ENCODE measurements at regions not wholly inside any gene's neighbourhood (a gene's known extent, or its start where the extent isn't known, plus 50 kb on each side); places are given as distances from the start of the nearest gene placed in this dataset.
"Not testable (repeated sequence)": the region's sequence is repeated elsewhere in the genome, so short reads cannot be mapped to it uniquely, and the experiment has no call there.

DNA sequence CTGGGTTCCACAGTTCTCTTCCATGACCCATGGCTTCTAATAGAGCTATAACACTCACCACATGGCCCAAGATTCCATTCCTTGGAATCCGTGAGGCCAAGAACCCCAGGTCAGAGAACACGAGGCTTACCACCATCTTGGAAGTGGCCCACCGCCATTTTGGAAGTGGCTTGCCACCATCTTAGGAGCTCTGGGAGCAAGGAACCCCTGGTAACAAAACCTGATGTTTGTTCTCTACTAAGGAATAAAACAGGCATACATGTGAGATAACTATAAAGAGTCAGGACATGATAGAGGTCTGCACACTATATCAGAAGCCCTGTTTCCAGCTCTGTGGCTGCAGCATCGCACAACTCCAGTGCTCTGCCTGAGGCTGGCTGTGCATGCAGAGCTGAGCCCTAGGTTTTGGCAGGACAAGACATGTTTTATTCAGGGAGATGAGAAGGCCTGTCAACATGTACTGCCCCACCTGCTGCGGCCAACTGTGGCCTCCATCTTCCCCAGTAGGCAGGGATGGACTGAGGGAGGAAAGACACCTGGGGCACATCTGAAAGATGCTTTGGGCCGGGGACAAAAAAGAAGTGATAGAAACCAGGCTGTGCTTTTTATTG, 344.9 kb downstream of the DAD1 start:
- intact Hi-C loops (cut with micrococcal nuclease; ENCODE audit: unreplicated experiment) = no loop called here
- Histone ChIP-seq H3K36me3 (ENCODE audit: low read depth) (no peaks in the 10 kb centered on the region), H3K9me2 (ENCODE audit: insufficient read depth) (no peaks in the 10 kb centered on the region), H4K20me1 (ENCODE audit: insufficient read depth) (no peaks in the 10 kb centered on the region), H3K79me2 (ENCODE audit: low read depth) (no peaks in the 10 kb centered on the region), H3K4me3 (no peak overlapping the region), H3K4me2 (no peak overlapping the region), H3F3A (ENCODE audit: insufficient read depth, low read depth) (no peaks in the 10 kb centered on the region; the same call in 1 of the 2 replicates), H3K4me1 (replicated peaks; ENCODE audit: insufficient read depth) (0 out of 2 replicates have a peak, but pooled peaks cover 3% of the 10 kb centered on the region), H2AFZ (no peak overlapping the region), H3K27ac (no peak overlapping the region), H3K9me3 (ENCODE audit: insufficient read depth, low read depth) (no peaks in the 10 kb centered on the region), H3K27me3 (ENCODE audit: insufficient read depth, low read depth) (no peaks in the 10 kb centered on the region)
- CTCF ChIA-PET = no interaction called here
- POLR2A ChIA-PET (ENCODE audit: unreplicated experiment) = no interaction called here
- TF ChIP-seq EZH2 (IDR thresholded peaks at IDR 0.05; ENCODE audit: low read depth) = no peak
- TF ChIP-seq, protein P1, sequence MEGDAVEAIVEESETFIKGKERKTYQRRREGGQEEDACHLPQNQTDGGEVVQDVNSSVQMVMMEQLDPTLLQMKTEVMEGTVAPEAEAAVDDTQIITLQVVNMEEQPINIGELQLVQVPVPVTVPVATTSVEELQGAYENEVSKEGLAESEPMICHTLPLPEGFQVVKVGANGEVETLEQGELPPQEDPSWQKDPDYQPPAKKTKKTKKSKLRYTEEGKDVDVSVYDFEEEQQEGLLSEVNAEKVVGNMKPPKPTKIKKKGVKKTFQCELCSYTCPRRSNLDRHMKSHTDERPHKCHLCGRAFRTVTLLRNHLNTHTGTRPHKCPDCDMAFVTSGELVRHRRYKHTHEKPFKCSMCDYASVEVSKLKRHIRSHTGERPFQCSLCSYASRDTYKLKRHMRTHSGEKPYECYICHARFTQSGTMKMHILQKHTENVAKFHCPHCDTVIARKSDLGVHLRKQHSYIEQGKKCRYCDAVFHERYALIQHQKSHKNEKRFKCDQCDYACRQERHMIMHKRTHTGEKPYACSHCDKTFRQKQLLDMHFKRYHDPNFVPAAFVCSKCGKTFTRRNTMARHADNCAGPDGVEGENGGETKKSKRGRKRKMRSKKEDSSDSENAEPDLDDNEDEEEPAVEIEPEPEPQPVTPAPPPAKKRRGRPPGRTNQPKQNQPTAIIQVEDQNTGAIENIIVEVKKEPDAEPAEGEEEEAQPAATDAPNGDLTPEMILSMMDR (conservative IDR thresholded peaks at IDR 0.05) = no peak
- DNase-seq = no peak
- BruUV-seq (replicated peaks) = no TSS peak

DNA sequence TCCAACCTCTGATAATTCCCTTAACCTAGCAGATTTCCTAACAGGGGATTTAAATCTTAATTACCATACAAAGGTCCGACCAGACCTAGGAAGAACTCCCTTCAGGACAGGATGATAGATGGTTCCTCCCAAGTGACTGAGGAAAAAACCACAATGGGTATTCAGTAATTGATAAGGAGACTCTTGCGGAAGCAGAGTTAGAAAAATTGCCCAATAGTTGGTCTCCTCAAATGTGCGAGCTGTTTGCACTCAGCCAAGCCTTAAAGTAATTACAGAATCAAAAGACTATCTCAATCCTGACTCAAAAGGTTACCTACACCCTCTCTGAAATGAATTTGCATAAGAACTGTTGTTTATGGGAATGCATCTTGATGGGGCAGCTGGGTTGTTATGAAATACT, 350.7 kb downstream of the DAD1 start:
- H2AFZ ChIP-seq; H3K27me3 ChIP-seq (ENCODE audit: insufficient read depth, low read depth); intact Hi-C loops (cut with micrococcal nuclease; ENCODE audit: unreplicated experiment); H3K36me3 ChIP-seq (ENCODE audit: low read depth); H3K4me1 ChIP-seq (replicated peaks; ENCODE audit: insufficient read depth); H3K4me3 ChIP-seq; POLR2A ChIA-PET (ENCODE audit: unreplicated experiment); BruUV-seq (replicated peaks); H3K27ac ChIP-seq; H3K9me3 ChIP-seq (ENCODE audit: insufficient read depth, low read depth); H3K4me2 ChIP-seq; CTCF ChIA-PET; H3K79me2 ChIP-seq (ENCODE audit: low read depth); H4K20me1 ChIP-seq (ENCODE audit: insufficient read depth); H3K9me2 ChIP-seq (ENCODE audit: insufficient read depth); H3F3A ChIP-seq (ENCODE audit: insufficient read depth, low read depth): not testable (repeated sequence)
- DNase-seq = peak in 1 of 2 experiments; percentile 42

DNA sequence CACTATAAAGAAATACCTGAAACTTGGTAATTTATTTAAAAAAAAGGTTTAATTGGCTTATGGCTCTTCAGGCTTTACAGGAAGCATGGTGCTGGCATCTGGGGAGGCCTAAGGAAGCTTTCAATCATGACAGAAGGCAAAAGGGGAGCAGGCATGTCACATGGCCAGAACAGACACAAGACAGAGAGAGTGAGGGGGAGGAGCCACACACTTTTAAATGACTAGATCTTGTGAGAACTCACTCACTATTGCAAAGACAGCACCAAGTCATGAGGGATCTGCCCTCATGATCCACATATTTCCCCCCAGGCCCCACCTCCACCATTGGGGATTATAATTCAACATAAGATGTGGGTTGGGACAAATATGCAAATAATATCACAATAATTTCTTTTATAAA, 355.6 kb downstream of the DAD1 start:
- intact Hi-C loops (cut with micrococcal nuclease; ENCODE audit: unreplicated experiment) = no loop called here
- H3K9me3 ChIP-seq (ENCODE audit: insufficient read depth, low read depth) = 0 out of 2 replicates have a peak, but pooled peaks cover 6% of the 10 kb centered on the region
- H3K4me1 ChIP-seq (replicated peaks; ENCODE audit: insufficient read depth) = no peaks in the 10 kb centered on the region
- no peaks in the 10 kb centered on the region for H4K20me1 ChIP-seq (ENCODE audit: insufficient read depth)
- ChIA-PET POLR2A (ENCODE audit: unreplicated experiment) (no interaction called here), CTCF (no interaction called here)
- no peaks in the 10 kb centered on the region for H3K9me2 ChIP-seq (ENCODE audit: insufficient read depth)
- no TSS peak for BruUV-seq (replicated peaks)
- no peaks in the 10 kb centered on the region for H3K79me2 ChIP-seq (ENCODE audit: low read depth)
- TF ChIP-seq, protein P1 (conservative IDR thresholded peaks at IDR 0.05) = no peak
- TF ChIP-seq EZH2 (IDR thresholded peaks at IDR 0.05; ENCODE audit: low read depth) = no peak
- H3K27me3 ChIP-seq (ENCODE audit: insufficient read depth, low read depth) = no peaks in the 10 kb centered on the region
- H3F3A ChIP-seq (ENCODE audit: insufficient read depth, low read depth) = no peaks in the 10 kb centered on the region
- H3K36me3 ChIP-seq (ENCODE audit: low read depth) = no peaks in the 10 kb centered on the region
- H3K4me2 ChIP-seq = no peak overlapping the region
- no peak overlapping the region for H3K4me3 ChIP-seq
- no peak overlapping the region for H2AFZ ChIP-seq
- H3K27ac ChIP-seq = no peak overlapping the region
- DNase-seq = no peak

DNA sequence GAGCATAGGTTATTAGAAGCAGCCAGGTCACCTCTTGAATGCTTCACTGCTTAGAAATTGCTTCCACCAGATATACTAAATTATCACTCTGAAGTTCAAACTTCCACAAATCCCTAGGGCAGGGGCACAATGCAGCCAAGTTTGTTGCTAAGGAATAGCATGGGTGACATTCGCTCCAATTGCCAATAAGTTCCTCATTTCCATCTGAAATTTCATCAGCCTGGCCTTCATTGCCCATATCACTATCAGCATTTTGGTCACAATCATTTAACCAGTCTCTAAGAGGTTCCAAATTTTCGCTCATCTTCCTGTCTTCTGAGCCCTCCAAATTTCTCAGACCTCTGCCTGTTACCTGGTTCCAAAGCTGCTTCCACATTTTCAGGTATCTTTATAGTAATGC, 356.1 kb downstream of the DAD1 start:
- H3K9me3 ChIP-seq (ENCODE audit: insufficient read depth, low read depth) = 0 out of 2 replicates have a peak, but pooled peaks cover 6% of the 10 kb centered on the region
- H3K79me2 ChIP-seq (ENCODE audit: low read depth) = no peaks in the 10 kb centered on the region
- H3F3A ChIP-seq (ENCODE audit: insufficient read depth, low read depth) = no peaks in the 10 kb centered on the region
- no peak for DNase-seq
- no peaks in the 10 kb centered on the region for H3K9me2 ChIP-seq (ENCODE audit: insufficient read depth)
- no peaks in the 10 kb centered on the region for H3K4me1 ChIP-seq (replicated peaks; ENCODE audit: insufficient read depth)
- BruUV-seq (replicated peaks) = no TSS peak
- intact Hi-C loops (cut with micrococcal nuclease; ENCODE audit: unreplicated experiment) = no loop called here
- H4K20me1 ChIP-seq (ENCODE audit: insufficient read depth) = no peaks in the 10 kb centered on the region
- no peak overlapping the region for H3K4me2 ChIP-seq
- no peaks in the 10 kb centered on the region for H3K36me3 ChIP-seq (ENCODE audit: low read depth)
- no peak overlapping the region for H3K27ac ChIP-seq
- H3K27me3 ChIP-seq (ENCODE audit: insufficient read depth, low read depth) = no peaks in the 10 kb centered on the region
- H2AFZ ChIP-seq = no peak overlapping the region
- POLR2A ChIA-PET (ENCODE audit: unreplicated experiment) = no interaction called here
- TF ChIP-seq, protein P1 (conservative IDR thresholded peaks at IDR 0.05) = no peak
- TF ChIP-seq EZH2 (IDR thresholded peaks at IDR 0.05; ENCODE audit: low read depth) = no peak
- CTCF ChIA-PET = no interaction called here
- H3K4me3 ChIP-seq = no peak overlapping the region

Measured in PC-9 (cell line).